Type B pancreatic cell (in vitro differentiated cells): ENCODE measurements at regions not wholly inside any gene's neighbourhood (a gene's known extent, or its start where the extent isn't known, plus 50 kb on each side); places are given as distances from the start of the nearest gene placed in this dataset.
"Not testable (repeated sequence)": the region's sequence is repeated elsewhere in the genome, so short reads cannot be mapped to it uniquely, and the experiment has no call there.

Experiments
- DNase-seq: peaks from one replicate; pipeline ENCODE4 v3.0.0; 2021; ENCODE audit warnings: mixed read lengths; ENCODE audit not compliant: unreplicated experiment; ENCODE audit errors: extremely low spot score
- H3K27ac Mint-ChIP-seq: 2 replicates; pipeline ENCODE4 v1.8.0; 2021; ENCODE audit warnings: mild to moderate bottlenecking, mixed read lengths
- H3K27me3 Mint-ChIP-seq: 2 replicates; pipeline ENCODE4 v1.8.0; 2021; ENCODE audit warnings: mixed read lengths
- H3K36me3 Mint-ChIP-seq: 2 replicates; pipeline ENCODE4 v1.8.0; 2021; ENCODE audit warnings: mixed read lengths
- H3K4me1 Mint-ChIP-seq: one replicate; pipeline ENCODE4 v1.8.0; 2021; ENCODE audit warnings: mixed read lengths; ENCODE audit not compliant: unreplicated experiment
- H3K4me3 Mint-ChIP-seq: 2 replicates; pipeline ENCODE4 v1.8.0; 2021; ENCODE audit warnings: mild to moderate bottlenecking, mixed read lengths
- H3K9me3 Mint-ChIP-seq: 2 replicates; pipeline ENCODE4 v1.8.0; 2021; ENCODE audit warnings: mixed read lengths
- TF ChIP-seq, protein P1 (sequence below): fragments of 200-600 bp; sonication (generic); conservative IDR thresholded peaks from 2 replicates; pipeline ENCODE4 v1.5.0; 2021; ENCODE audit warnings: antibody characterized with exemption, mild to moderate bottlenecking

DNA sequence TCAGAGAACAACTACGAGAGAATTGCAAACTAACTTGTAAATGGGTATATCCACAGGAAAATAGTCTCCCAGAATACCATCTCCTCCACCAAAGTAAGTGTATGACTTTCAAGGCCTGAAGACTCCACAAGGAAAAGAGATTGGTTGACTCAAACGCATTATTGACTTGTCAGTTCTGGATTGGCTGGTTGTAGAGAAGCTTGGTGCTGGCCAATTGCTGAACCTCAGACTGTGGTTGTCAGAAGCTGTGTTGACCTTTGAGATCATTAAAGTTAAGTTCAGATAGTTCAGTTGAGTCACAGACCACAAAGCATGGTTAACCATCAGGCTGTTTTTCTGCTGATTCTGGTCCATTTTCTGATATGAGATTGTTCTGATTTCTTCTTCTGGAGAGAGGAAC is 388.3 kb downstream of the BMP2 start:
- TF ChIP-seq, protein P1, sequence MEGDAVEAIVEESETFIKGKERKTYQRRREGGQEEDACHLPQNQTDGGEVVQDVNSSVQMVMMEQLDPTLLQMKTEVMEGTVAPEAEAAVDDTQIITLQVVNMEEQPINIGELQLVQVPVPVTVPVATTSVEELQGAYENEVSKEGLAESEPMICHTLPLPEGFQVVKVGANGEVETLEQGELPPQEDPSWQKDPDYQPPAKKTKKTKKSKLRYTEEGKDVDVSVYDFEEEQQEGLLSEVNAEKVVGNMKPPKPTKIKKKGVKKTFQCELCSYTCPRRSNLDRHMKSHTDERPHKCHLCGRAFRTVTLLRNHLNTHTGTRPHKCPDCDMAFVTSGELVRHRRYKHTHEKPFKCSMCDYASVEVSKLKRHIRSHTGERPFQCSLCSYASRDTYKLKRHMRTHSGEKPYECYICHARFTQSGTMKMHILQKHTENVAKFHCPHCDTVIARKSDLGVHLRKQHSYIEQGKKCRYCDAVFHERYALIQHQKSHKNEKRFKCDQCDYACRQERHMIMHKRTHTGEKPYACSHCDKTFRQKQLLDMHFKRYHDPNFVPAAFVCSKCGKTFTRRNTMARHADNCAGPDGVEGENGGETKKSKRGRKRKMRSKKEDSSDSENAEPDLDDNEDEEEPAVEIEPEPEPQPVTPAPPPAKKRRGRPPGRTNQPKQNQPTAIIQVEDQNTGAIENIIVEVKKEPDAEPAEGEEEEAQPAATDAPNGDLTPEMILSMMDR: no peak

DNA sequence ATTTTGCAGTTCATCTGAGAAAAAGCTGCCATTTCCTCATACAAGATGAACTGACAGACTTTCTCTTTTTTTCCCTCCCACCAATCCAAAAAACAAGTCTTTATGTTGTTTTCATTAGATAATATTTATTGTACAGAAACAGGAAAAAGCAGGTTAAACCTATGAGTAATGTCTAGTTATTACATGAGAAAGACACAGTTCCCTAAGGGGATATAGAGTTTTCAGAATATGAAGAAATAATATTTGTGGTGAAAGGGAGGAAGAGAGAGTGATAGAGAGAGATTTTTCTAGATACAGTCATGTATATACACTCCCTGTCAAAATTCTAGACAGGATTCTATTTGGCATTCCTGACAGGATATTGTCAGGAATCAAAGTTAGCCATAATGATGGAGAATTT is 392.4 kb downstream of the BMP2 start:
- Mint-ChIP-seq H3K4me3 (no peak overlapping the region), H3K27ac (no peak overlapping the region), H3K27me3 (peaks cover 3% of the 10 kb centered on the region), H3K4me1 (no peaks in the 10 kb centered on the region), H3K36me3 (no peaks in the 10 kb centered on the region), H3K9me3 (peaks cover 8% of the 10 kb centered on the region)
- TF ChIP-seq, protein P1: no peak
- no peak for DNase-seq

More for the DNA sequence above, 388.3 kb downstream of the BMP2 start:
- Mint-ChIP-seq H3K36me3 (no peaks in the 10 kb centered on the region), H3K9me3 (no peaks in the 10 kb centered on the region), H3K27ac (no peak overlapping the region), H3K4me3 (no peak overlapping the region), H3K4me1 (no peaks in the 10 kb centered on the region), H3K27me3 (no peaks in the 10 kb centered on the region)
- no peak for DNase-seq

DNA sequence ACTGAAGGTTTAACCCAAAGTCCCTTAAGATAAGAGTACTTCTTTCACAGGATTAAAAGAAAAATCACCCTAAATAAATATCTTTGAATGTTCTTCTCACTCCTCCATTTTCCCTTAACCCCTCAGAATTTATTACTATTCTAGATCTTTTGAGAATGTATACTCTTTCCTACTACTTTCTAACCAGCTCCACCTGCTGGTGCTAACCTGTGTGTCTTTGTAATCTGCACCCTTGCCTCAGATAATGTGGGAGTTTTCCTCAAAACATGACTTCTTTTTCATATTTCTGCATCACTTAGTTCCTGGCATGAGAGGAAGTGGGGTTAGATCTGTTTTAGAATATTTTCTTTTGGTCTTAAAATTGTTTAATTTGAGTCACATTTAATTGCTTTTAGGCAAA is 394.2 kb downstream of the BMP2 start:
- Mint-ChIP-seq H3K27me3 (peaks cover 3% of the 10 kb centered on the region), H3K4me3 (no peak overlapping the region), H3K27ac (no peak overlapping the region), H3K9me3 (peaks cover 14% of the 10 kb centered on the region), H3K4me1 (no peaks in the 10 kb centered on the region), H3K36me3 (no peaks in the 10 kb centered on the region)
- TF ChIP-seq, protein P1: peak; percentile 67
- no peak for DNase-seq

DNA sequence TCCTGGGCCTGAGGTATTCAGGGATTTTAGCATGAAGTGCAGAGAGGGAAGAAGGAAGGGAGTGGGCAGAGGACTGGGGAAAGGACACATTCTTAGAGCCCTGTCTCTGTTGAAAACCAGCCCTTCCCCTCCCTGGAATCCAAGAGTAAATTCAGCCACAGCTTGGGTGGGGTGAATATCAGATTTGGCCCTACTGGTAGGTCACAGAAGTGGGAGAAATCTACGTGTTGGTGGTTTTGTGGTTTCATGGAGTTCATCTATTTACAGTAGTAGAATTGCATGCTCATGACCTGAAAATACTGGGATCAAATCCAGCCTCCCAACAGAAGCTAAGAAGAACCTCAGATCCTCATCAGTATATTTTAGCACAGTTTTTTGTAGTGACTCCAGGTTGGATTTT is 404.4 kb downstream of the BMP2 start:
- peaks cover 3% of the 10 kb centered on the region for H3K27me3 Mint-ChIP-seq
- H3K4me3 Mint-ChIP-seq: no peak overlapping the region
- no peak for DNase-seq
- no peaks in the 10 kb centered on the region for H3K9me3 Mint-ChIP-seq
- H3K27ac Mint-ChIP-seq: peak overlapping the region; percentile 30
- TF ChIP-seq, protein P1: no peak
- H3K4me1 Mint-ChIP-seq: no peaks in the 10 kb centered on the region
- H3K36me3 Mint-ChIP-seq: no peaks in the 10 kb centered on the region

DNA sequence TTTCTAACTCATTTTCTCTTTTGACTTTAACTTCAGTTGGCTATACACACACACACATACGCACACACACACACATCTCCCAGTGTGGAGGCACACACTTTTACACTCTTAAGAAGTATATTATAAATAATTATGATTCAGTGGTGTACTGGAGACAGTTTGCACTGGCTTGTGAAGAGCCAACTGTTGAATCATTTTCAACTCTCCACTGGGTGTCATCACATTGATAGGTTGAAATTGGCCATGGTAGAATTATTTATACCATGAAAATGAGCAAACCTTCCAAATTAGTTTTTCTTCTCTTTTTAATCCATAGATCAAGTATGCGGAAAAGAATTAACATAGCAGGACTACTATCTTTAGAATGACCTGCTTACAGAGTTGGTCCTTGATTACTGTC is 407.1 kb downstream of the BMP2 start:
- Mint-ChIP-seq H3K27ac (no peak overlapping the region), H3K27me3 (no peaks in the 10 kb centered on the region), H3K4me3 (no peak overlapping the region), H3K36me3 (no peaks in the 10 kb centered on the region), H3K9me3 (no peaks in the 10 kb centered on the region), H3K4me1 (no peaks in the 10 kb centered on the region)
- no peak for DNase-seq
- TF ChIP-seq, protein P1: no peak

DNA sequence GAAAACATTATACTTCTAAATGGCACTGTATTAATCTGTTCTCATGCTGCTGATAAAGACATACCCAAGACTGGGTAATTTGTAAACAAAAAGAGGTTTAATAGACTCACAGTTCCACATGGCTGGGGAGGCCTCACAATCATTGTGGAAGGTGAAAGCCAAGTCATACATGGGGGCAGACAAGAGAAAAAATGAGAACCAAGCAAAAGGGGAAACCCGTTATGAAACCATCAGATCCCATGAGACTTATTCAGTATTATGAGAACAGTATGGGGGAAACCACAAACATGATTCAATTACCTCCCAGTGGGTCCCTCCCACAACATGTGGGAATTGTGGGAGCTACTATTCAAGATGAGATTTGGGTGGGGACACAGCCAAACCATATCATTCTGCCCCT is 408.3 kb downstream of the BMP2 start:
- H3K27ac Mint-ChIP-seq: not testable (repeated sequence)

More for the DNA sequence above, 408.3 kb downstream of the BMP2 start:
- not testable (repeated sequence) for H3K27me3 Mint-ChIP-seq, H3K36me3 Mint-ChIP-seq, H3K9me3 Mint-ChIP-seq, H3K4me3 Mint-ChIP-seq, DNase-seq, H3K4me1 Mint-ChIP-seq
